Prostate gland (tissue), 2 donors: ENCODE measurements at regions not wholly inside any gene's neighbourhood (a gene's known extent, or its start where the extent isn't known, plus 50 kb on each side); places are given as distances from the start of the nearest gene placed in this dataset.
"Not testable (repeated sequence)": the region's sequence is repeated elsewhere in the genome, so short reads cannot be mapped to it uniquely, and the experiment has no call there.

ENCODE experiments used
- DNase-seq: peaks from one replicate; pipeline ENCODE4 v3.0.0-alpha.2; 2019; ENCODE audit warnings: low spot score
- H3K27ac ChIP-seq, 2 donors: fragments of 200-600 bp; sonication (generic); 2 replicates each; pipeline ENCODE4 v1.5.1; 2017 to 2019
- H3K27me3 ChIP-seq: fragments of 200-600 bp; sonication (generic); replicated peaks from 2 replicates; pipeline ENCODE4 v1.5.1; 2019; ENCODE audit not compliant: insufficient read depth
- H3K36me3 ChIP-seq, 2 donors: fragments of 200-600 bp; sonication (generic); 1 replicate in 1 of 2; 2 replicates in 1 of 2; pipeline versions ENCODE4 v1.5.1 to v1.8.1; 2017 to 2019
- H3K4me1 ChIP-seq: fragments of 200-600 bp; sonication (generic); replicated peaks from 2 replicates; pipeline ENCODE4 v1.5.1; 2019
- H3K4me3 ChIP-seq, 2 donors: fragments of 200-600 bp; sonication (generic); 2 replicates each; pipeline ENCODE4 v1.5.1; 2017 to 2019
- H3K9me3 ChIP-seq: fragments of 200-600 bp; sonication (generic); 2 replicates; pipeline ENCODE4 v1.5.1; 2017
- CTCF ChIP-seq, 4 experiments: fragments of 200-600 bp in 2 of 4; fragments of 450-650 bp in 2 of 4; sonication (generic) in 2 of 4; IDR thresholded peaks; 1 replicate in 3 of 4; 2 replicates in 1 of 4; pipeline ENCODE4 v1.5.1; 2016 to 2019; ENCODE audit warnings: antibody characterized with exemption in 4 of 4, mild to moderate bottlenecking in 2 of 4, moderate library complexity in 2 of 4
- POLR2A ChIP-seq: fragments of 450-650 bp; IDR thresholded peaks from one replicate; pipeline ENCODE4 v1.6.1; 2016; ENCODE audit warnings: antibody characterized with exemption, mild to moderate bottlenecking
- POLR2AphosphoS5 ChIP-seq: sonication (generic); formaldehyde crosslinking; IDR thresholded peaks from one replicate; pipeline ENCODE4 v1.6.1; 2017; ENCODE audit warnings: antibody characterized with exemption
- WGBS: methylation state at CpG from one replicate; pipeline ENCODE4 v1.1.5; 2018; 5-methylcytosine and 5-hydroxymethylcytosine counted together
- intact Hi-C: fragments of 100-400 bp; cut with DNase I; formaldehyde crosslinking; loops from one replicate; pipeline ENCODE4 v1.14.2; 2022

GRCh38 chr6:78533876-78534275 is 333.5 kb upstream of the IRAK1BP1 start:
- Histone ChIP-seq H3K27me3 (no peaks in the 10 kb centered on the region), H3K4me3 (no peak overlapping the region), H3K9me3 (no peaks in the 10 kb centered on the region), H3K36me3 (no peaks in the 10 kb centered on the region), H3K4me1 (no peaks in the 10 kb centered on the region), H3K27ac (no peak overlapping the region)
- no peak for DNase-seq
- intact Hi-C loops: no loop called here
- no peak for TF ChIP-seq POLR2AphosphoS5
- no peak for TF ChIP-seq POLR2A
- TF ChIP-seq CTCF (IDR thresholded peaks at IDR 0.05): no peak

GRCh38 chr6:78538002-78538401 is 329.3 kb upstream of the IRAK1BP1 start:
- H3K4me3 ChIP-seq: no peak overlapping the region
- no peak overlapping the region for H3K27ac ChIP-seq
- H3K36me3 ChIP-seq: no peaks in the 10 kb centered on the region
- H3K27me3 ChIP-seq: no peaks in the 10 kb centered on the region
- 90% methylated on average over 2 of the region's 2 CpGs for WGBS
- no peak for DNase-seq
- no peaks in the 10 kb centered on the region for H3K4me1 ChIP-seq
- TF ChIP-seq POLR2A: no peak
- TF ChIP-seq POLR2AphosphoS5: no peak
- no peak for TF ChIP-seq CTCF (IDR thresholded peaks at IDR 0.05)
- intact Hi-C loops: no loop called here
- no peaks in the 10 kb centered on the region for H3K9me3 ChIP-seq

GRCh38 chr6:78547636-78548035 is 319.7 kb upstream of the IRAK1BP1 start:
- H3K4me1 ChIP-seq, intact Hi-C loops, H3K27me3 ChIP-seq, DNase-seq, H3K27ac ChIP-seq, H3K4me3 ChIP-seq, H3K36me3 ChIP-seq, H3K9me3 ChIP-seq: not testable (repeated sequence)
- 53% methylated on average over 3 of the region's 3 CpGs for WGBS

GRCh38 chr6:78551361-78551760 is 316.0 kb upstream of the IRAK1BP1 start:
- TF ChIP-seq POLR2A: no peak
- TF ChIP-seq POLR2AphosphoS5: no peak
- TF ChIP-seq CTCF (IDR thresholded peaks at IDR 0.05): no peak
- Histone ChIP-seq H3K9me3 (no peaks in the 10 kb centered on the region), H3K4me1 (no peaks in the 10 kb centered on the region), H3K27ac (no peak overlapping the region), H3K36me3 (no peaks in the 10 kb centered on the region), H3K4me3 (no peak overlapping the region), H3K27me3 (no peaks in the 10 kb centered on the region)
- DNase-seq: no peak
- intact Hi-C loops: no loop called here
- WGBS: 94% methylated on average over 2 of the region's 2 CpGs

- 93% methylated on average over 3 of the region's 3 CpGs for WGBS
- H3K9me3 ChIP-seq: no peaks in the 10 kb centered on the region
- H3K4me3 ChIP-seq: no peak overlapping the region
- TF ChIP-seq CTCF (IDR thresholded peaks at IDR 0.05) (no peak), POLR2A (no peak), POLR2AphosphoS5 (no peak)
- no peaks in the 10 kb centered on the region for H3K36me3 ChIP-seq
- no peak overlapping the region for H3K27ac ChIP-seq
- no peak for DNase-seq
- H3K27me3 ChIP-seq: no peaks in the 10 kb centered on the region
- H3K4me1 ChIP-seq: no peaks in the 10 kb centered on the region
- intact Hi-C loops: no loop called here
Measured at GRCh38 chr6:78552435-78552834, 314.9 kb upstream of the IRAK1BP1 start.
